Neural progenitor cell (in vitro differentiated cells): ENCODE measurements at regions not wholly inside any gene's neighbourhood (a gene's known extent, or its start where the extent isn't known, plus 50 kb on each side); places are given as distances from the start of the nearest gene placed in this dataset.

Experiments
- DNase-seq: peaks from one replicate; pipeline ENCODE4 v3.0.0-alpha.2; 2016; ENCODE audit warnings: low spot score
- H2AFZ ChIP-seq: fragments of 200-600 bp; sonication (generic); replicated peaks from 2 replicates; pipeline ENCODE4 v1.6.1; 2016; ENCODE audit warnings: antibody characterized with exemption
- H3F3A ChIP-seq: fragments of 200-600 bp; sonication (generic); 2 replicates; pipeline ENCODE4 v1.6.1; 2016; ENCODE audit warnings: antibody characterized with exemption, low read depth
- H3K27ac ChIP-seq: fragments of 200-600 bp; sonication (generic); 2 replicates; pipeline ENCODE4 v1.5.1; 2016; ENCODE audit warnings: mild to moderate bottlenecking
- H3K27me3 ChIP-seq: fragments of 200-600 bp; sonication (generic); 2 replicates; pipeline ENCODE4 v1.6.1; 2016; ENCODE audit warnings: mild to moderate bottlenecking, moderate library complexity
- H3K36me3 ChIP-seq: fragments of 200-600 bp; sonication (generic); 2 replicates; pipeline ENCODE4 v1.5.1; 2016
- H3K4me1 ChIP-seq: fragments of 200-600 bp; sonication (generic); 2 replicates; pipeline ENCODE4 v1.6.1; 2016; ENCODE audit warnings: mixed run types
- H3K4me2 ChIP-seq: fragments of 200-600 bp; sonication (generic); 2 replicates; pipeline ENCODE4 v1.6.1; 2016
- H3K4me3 ChIP-seq: fragments of 200-600 bp; sonication (generic); 2 replicates; pipeline ENCODE4 v1.5.1; 2016
- H3K79me2 ChIP-seq: fragments of 200-600 bp; sonication (generic); 2 replicates; pipeline ENCODE4 v1.6.1; 2016; ENCODE audit warnings: low read depth
- H3K9ac ChIP-seq: fragments of 200-600 bp; sonication (generic); 2 replicates; pipeline ENCODE4 v1.6.1; 2016
- H3K9me3 ChIP-seq: fragments of 200-600 bp; sonication (generic); 2 replicates; pipeline ENCODE4 v1.5.1; 2016; ENCODE audit warnings: low read depth
- H4K20me1 ChIP-seq: fragments of 200-600 bp; sonication (generic); 2 replicates; pipeline ENCODE4 v1.6.1; 2016; ENCODE audit warnings: low read depth
- H3K27ac Mint-ChIP-seq: 3 replicates; pipeline ENCODE4 v1.8.0; 2021; ENCODE audit warnings: mixed read lengths
- H3K27me3 Mint-ChIP-seq: 2 replicates; pipeline ENCODE4 v1.8.0; 2022; ENCODE audit warnings: low read depth, mild to moderate bottlenecking, inconsistent platforms, moderate library complexity, mixed read lengths; ENCODE audit not compliant: insufficient read depth
- H3K36me3 Mint-ChIP-seq: 3 replicates; pipeline ENCODE4 v1.8.0; 2021; ENCODE audit warnings: mixed read lengths
- H3K4me1 Mint-ChIP-seq: 3 replicates; pipeline ENCODE4 v1.8.0; 2021; ENCODE audit warnings: mixed read lengths
- H3K4me3 Mint-ChIP-seq: 3 replicates; pipeline ENCODE4 v1.8.0; 2021; ENCODE audit warnings: mild to moderate bottlenecking, moderate library complexity, mixed read lengths
- H3K9me3 Mint-ChIP-seq: 3 replicates; pipeline ENCODE4 v1.8.0; 2020; ENCODE audit warnings: mixed read lengths
- EZH2 ChIP-seq: fragments of 200-600 bp; sonication (generic); IDR thresholded peaks from 2 replicates; pipeline ENCODE4 v1.6.1; 2017; ENCODE audit warnings: antibody characterized with exemption, mild to moderate bottlenecking, moderate library complexity
- EZH2phosphoT487 ChIP-seq: fragments of 200-600 bp; sonication (generic); IDR thresholded peaks from 2 replicates; pipeline ENCODE4 v1.6.1; 2017; ENCODE audit warnings: antibody characterized with exemption
- TF ChIP-seq, protein P1 (sequence below): fragments of 200-600 bp; sonication (generic); IDR thresholded peaks from 2 replicates; pipeline ENCODE4 v1.5.1; 2017; ENCODE audit warnings: antibody characterized with exemption, mild to moderate bottlenecking

DNA sequence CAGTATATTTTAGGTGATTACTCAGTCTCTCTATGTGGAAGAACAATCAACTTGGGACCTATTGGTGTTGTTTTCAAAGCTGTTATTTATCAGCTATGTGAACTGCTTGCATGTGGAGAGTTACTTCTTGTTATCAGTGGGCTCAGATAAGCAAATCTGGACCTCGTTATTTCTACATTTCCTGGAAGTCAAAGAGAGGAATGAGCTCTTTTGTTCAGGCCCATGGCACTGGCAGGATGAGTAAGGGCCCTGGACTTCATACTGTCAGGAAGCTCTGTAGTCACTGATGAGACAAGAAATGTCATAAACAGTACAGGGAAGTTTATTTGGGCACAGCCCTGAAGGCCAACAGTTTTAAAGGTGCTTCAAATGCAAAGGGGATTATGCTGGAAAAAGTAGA, 760.6 kb upstream of the EPHA5 start:
- Histone ChIP-seq H4K20me1 (no peaks in the 10 kb centered on the region), H2AFZ (no peak overlapping the region), H3K27me3 (no peaks in the 10 kb centered on the region), H3K9ac (no peak overlapping the region), H3K9me3 (no peaks in the 10 kb centered on the region), H3K27ac (no peak overlapping the region), H3K4me1 (no peaks in the 10 kb centered on the region), H3F3A (no peaks in the 10 kb centered on the region), H3K36me3 (no peaks in the 10 kb centered on the region), H3K79me2 (no peaks in the 10 kb centered on the region), H3K4me2 (no peak overlapping the region), H3K4me3 (no peak overlapping the region)
- no peaks in the 10 kb centered on the region for H3K4me1 Mint-ChIP-seq
- peaks cover 2% of the 10 kb centered on the region for H3K9me3 Mint-ChIP-seq
- DNase-seq: peak; percentile 30
- no peaks in the 10 kb centered on the region for H3K36me3 Mint-ChIP-seq
- TF ChIP-seq, protein P1, sequence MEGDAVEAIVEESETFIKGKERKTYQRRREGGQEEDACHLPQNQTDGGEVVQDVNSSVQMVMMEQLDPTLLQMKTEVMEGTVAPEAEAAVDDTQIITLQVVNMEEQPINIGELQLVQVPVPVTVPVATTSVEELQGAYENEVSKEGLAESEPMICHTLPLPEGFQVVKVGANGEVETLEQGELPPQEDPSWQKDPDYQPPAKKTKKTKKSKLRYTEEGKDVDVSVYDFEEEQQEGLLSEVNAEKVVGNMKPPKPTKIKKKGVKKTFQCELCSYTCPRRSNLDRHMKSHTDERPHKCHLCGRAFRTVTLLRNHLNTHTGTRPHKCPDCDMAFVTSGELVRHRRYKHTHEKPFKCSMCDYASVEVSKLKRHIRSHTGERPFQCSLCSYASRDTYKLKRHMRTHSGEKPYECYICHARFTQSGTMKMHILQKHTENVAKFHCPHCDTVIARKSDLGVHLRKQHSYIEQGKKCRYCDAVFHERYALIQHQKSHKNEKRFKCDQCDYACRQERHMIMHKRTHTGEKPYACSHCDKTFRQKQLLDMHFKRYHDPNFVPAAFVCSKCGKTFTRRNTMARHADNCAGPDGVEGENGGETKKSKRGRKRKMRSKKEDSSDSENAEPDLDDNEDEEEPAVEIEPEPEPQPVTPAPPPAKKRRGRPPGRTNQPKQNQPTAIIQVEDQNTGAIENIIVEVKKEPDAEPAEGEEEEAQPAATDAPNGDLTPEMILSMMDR: no peak
- no peak for TF ChIP-seq EZH2
- TF ChIP-seq EZH2phosphoT487: no peak
- no peak overlapping the region for H3K4me3 Mint-ChIP-seq
- no peak overlapping the region for H3K27ac Mint-ChIP-seq
- peaks cover 5% of the 10 kb centered on the region for H3K27me3 Mint-ChIP-seq

DNA sequence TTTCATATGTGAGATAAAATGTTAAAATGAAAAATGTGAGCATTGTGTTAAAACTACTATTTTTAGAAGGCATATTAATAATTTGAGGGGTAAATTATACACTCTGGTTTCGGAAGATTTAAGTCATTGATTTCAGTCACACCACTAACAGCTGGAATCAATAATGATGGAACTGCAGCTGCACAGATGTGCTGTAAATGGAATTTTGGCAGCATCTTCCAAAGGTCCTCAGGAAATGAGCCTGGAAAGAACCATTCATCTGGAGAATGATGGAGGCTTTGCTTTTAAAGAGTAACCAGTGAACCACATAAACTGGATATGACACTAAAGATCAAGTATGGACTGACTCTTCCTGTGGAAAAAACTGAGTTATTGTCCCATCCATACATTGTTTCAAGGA, 759.0 kb upstream of the EPHA5 start:
- Histone ChIP-seq H3K9me3 (no peaks in the 10 kb centered on the region), H3K4me3 (no peak overlapping the region), H3K9ac (no peak overlapping the region), H3K36me3 (no peaks in the 10 kb centered on the region), H3K27me3 (no peaks in the 10 kb centered on the region), H2AFZ (no peak overlapping the region), H3K79me2 (no peaks in the 10 kb centered on the region), H4K20me1 (no peaks in the 10 kb centered on the region), H3F3A (no peaks in the 10 kb centered on the region), H3K27ac (no peak overlapping the region), H3K4me1 (no peaks in the 10 kb centered on the region), H3K4me2 (no peak overlapping the region)
- H3K27ac Mint-ChIP-seq: no peak overlapping the region
- H3K9me3 Mint-ChIP-seq: peaks cover 2% of the 10 kb centered on the region
- peaks cover 2% of the 10 kb centered on the region for H3K27me3 Mint-ChIP-seq
- no peak for DNase-seq
- no peak for TF ChIP-seq EZH2
- no peak for TF ChIP-seq EZH2phosphoT487
- TF ChIP-seq, protein P1: no peak
- no peaks in the 10 kb centered on the region for H3K36me3 Mint-ChIP-seq
- no peak overlapping the region for H3K4me3 Mint-ChIP-seq
- H3K4me1 Mint-ChIP-seq: no peaks in the 10 kb centered on the region

DNA sequence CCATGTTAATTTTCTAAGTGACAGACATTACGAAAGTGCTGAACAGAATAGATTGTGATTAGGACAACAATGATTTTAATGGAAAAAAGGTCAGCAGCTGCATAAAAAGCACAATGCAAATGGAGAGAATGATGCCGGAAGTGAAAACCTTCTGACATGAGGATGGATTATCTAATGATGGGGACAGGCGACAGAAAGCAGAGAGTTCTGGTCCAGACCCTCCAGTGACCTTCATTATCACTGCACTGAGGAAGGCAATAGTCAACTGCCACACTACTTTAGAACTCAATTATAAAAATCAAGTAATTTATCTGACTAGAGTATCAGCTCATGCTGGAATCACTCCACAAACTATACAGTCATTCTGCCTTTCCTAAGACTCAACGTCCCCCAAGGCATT, 746.1 kb upstream of the EPHA5 start:
- Mint-ChIP-seq H3K36me3 (no peaks in the 10 kb centered on the region), H3K9me3 (no peaks in the 10 kb centered on the region), H3K27ac (no peak overlapping the region)

More for the DNA sequence above, 746.1 kb upstream of the EPHA5 start:
- DNase-seq: no peak
- Histone ChIP-seq H3K79me2 (no peaks in the 10 kb centered on the region), H3K9ac (no peak overlapping the region), H3K36me3 (no peaks in the 10 kb centered on the region), H3K27me3 (no peaks in the 10 kb centered on the region), H2AFZ (no peak overlapping the region), H3K4me2 (no peak overlapping the region), H3K4me3 (no peak overlapping the region), H3K4me1 (no peaks in the 10 kb centered on the region), H4K20me1 (no peaks in the 10 kb centered on the region), H3F3A (no peaks in the 10 kb centered on the region), H3K27ac (no peak overlapping the region), H3K9me3 (no peaks in the 10 kb centered on the region)
- TF ChIP-seq EZH2phosphoT487 (no peak), EZH2 (no peak)
- TF ChIP-seq, protein P1: no peak
- Mint-ChIP-seq H3K4me1 (no peaks in the 10 kb centered on the region), H3K27me3 (no peaks in the 10 kb centered on the region), H3K4me3 (no peak overlapping the region)
